OCI-LY7 (cell line): ENCODE measurements at regions not wholly inside any gene's neighbourhood (a gene's known extent, or its start where the extent isn't known, plus 50 kb on each side); places are given as distances from the start of the nearest gene placed in this dataset.

Experiments used
- BruUV-seq: library from RNA; stranded (reverse); fragments of 400-500 nt; replicated peaks from 2 replicates; lab custom pipeline; 2021; lab: Mats Ljungman, UMichigan
- CTCF ChIA-PET: fragments of 300-600 bp; sonication (Branson Sonifier 250); formaldehyde crosslinking; loops from one replicate; lab custom pipeline; 2022; ENCODE audit warnings: antibody characterized with exemption; ENCODE audit not compliant: unreplicated experiment; lab: Charles Lee
- POLR2A ChIA-PET: fragments of 300-600 bp; sonication (Branson Sonifier 250); formaldehyde crosslinking; loops from one replicate; lab custom pipeline; 2022; ENCODE audit warnings: antibody characterized with exemption; lab: Charles Lee
- DNase-seq: peaks from one replicate; pipeline ENCODE4 v3.0.0-alpha.2; 2015; ENCODE audit warnings: low spot score
- H2AFZ ChIP-seq: fragments of 200-600 bp; sonication (generic), shearing (Covaris generic); 2 replicates; pipeline ENCODE4 v1.6.1; 2014; ENCODE audit warnings: mild to moderate bottlenecking, antibody characterized with exemption, low read length, moderate library complexity
- H3K27ac ChIP-seq: fragments of 200-600 bp; sonication (generic); 2 replicates; pipeline ENCODE4 v1.5.1; 2014; ENCODE audit warnings: mixed run types, low read depth, mild to moderate bottlenecking, moderate library complexity, low read length, inconsistent platforms; ENCODE audit not compliant: poor library complexity, severe bottlenecking
- H3K36me3 ChIP-seq: fragments of 200-600 bp; sonication (generic); 2 replicates; pipeline ENCODE4 v1.6.1; 2014; ENCODE audit warnings: mild to moderate bottlenecking, antibody characterized with exemption, low read length, moderate library complexity, mixed read lengths; ENCODE audit not compliant: insufficient read depth
- H3K4me1 ChIP-seq: fragments of 200-600 bp; sonication (generic); 2 replicates; pipeline ENCODE4 v1.5.1; 2014; ENCODE audit warnings: mild to moderate bottlenecking, low read length; ENCODE audit not compliant: insufficient read depth, poor library complexity, severe bottlenecking
- H3K4me2 ChIP-seq: fragments of 200-600 bp; sonication (generic); 2 replicates; pipeline ENCODE4 v1.6.1; 2014; ENCODE audit warnings: mild to moderate bottlenecking, low read length
- H3K4me3 ChIP-seq: fragments of 200-600 bp; sonication (generic); 2 replicates; pipeline ENCODE4 v1.5.1; 2014; ENCODE audit warnings: mild to moderate bottlenecking, low read depth, low read length; ENCODE audit not compliant: poor library complexity, severe bottlenecking
- H3K79me2 ChIP-seq: fragments of 200-600 bp; sonication (generic); 2 replicates; pipeline ENCODE4 v1.6.1; 2016; ENCODE audit warnings: low read depth, mild to moderate bottlenecking, low read length, moderate library complexity, mixed read lengths; ENCODE audit not compliant: insufficient read depth
- H3K9me2 ChIP-seq: fragments of 200-600 bp; sonication (generic); 2 replicates; pipeline ENCODE4 v1.6.1; 2016; ENCODE audit warnings: mild to moderate bottlenecking, low read length, mixed read lengths; ENCODE audit not compliant: insufficient read depth
- H3K9me3 ChIP-seq: fragments of 200-600 bp; sonication (generic); 2 replicates; pipeline ENCODE4 v1.6.1; 2014; ENCODE audit warnings: mild to moderate bottlenecking, mixed run types, low read length, mixed read lengths
- H4K20me1 ChIP-seq: fragments of 200-600 bp; sonication (generic); 2 replicates; pipeline ENCODE4 v1.6.1; 2014; ENCODE audit warnings: mild to moderate bottlenecking, antibody characterized with exemption, low read length, moderate library complexity, mixed read lengths; ENCODE audit not compliant: insufficient read depth
- EZH2phosphoT487 ChIP-seq: fragments of 200-600 bp; sonication (generic); IDR thresholded peaks from 2 replicates; pipeline ENCODE4 v1.6.1; 2018; ENCODE audit warnings: low read depth, borderline replicate concordance, mild to moderate bottlenecking, mixed run types, antibody characterized with exemption, low read length, moderate library complexity, mixed read lengths
- intact Hi-C: fragments of 100-400 bp; cut with micrococcal nuclease; formaldehyde crosslinking; loops from one replicate; pipeline ENCODE4 v1.10.0; 2022; ENCODE audit not compliant: unreplicated experiment
- TF ChIP-seq, protein P1 (sequence below): fragments of 200-600 bp; sonication (generic); conservative IDR thresholded peaks from 2 replicates; pipeline ENCODE4 v1.5.1; 2014; ENCODE audit warnings: mild to moderate bottlenecking, antibody characterized with exemption, low read length, moderate library complexity, mixed read lengths

DNA sequence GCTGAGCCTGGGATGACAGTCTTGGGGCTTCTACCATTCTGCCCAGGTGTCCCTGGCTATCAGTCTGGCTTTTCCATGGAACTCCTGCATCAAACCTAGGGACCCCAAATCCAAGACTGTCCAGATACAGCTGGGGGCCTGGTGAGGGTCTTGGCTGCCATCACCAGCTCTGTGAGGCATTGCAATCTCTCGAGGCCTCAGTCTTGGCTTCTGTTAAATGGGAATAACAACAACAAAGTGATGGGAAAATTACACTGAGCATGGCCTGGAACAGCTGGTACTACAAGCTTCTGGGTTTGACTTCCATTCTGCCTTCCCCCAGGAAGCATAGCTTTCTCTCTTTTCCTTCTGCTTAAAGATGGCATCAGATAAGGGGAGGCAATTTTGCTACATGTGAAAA is 50.0 kb upstream of the LCTL start:
- POLR2A ChIA-PET: no interaction called here
- CTCF ChIA-PET: no interaction called here
- Histone ChIP-seq H4K20me1 (no peaks in the 10 kb centered on the region), H3K79me2 (no peaks in the 10 kb centered on the region), H3K36me3 (no peaks in the 10 kb centered on the region), H2AFZ (no peak overlapping the region), H3K4me2 (no peak overlapping the region), H3K4me1 (no peaks in the 10 kb centered on the region), H3K9me2 (no peaks in the 10 kb centered on the region), H3K9me3 (no peaks in the 10 kb centered on the region), H3K27ac (no peak overlapping the region), H3K4me3 (no peak overlapping the region)
- intact Hi-C loops: no loop called here
- no TSS peak for BruUV-seq
- no peak for DNase-seq
- TF ChIP-seq EZH2phosphoT487: no peak
- TF ChIP-seq, protein P1, sequence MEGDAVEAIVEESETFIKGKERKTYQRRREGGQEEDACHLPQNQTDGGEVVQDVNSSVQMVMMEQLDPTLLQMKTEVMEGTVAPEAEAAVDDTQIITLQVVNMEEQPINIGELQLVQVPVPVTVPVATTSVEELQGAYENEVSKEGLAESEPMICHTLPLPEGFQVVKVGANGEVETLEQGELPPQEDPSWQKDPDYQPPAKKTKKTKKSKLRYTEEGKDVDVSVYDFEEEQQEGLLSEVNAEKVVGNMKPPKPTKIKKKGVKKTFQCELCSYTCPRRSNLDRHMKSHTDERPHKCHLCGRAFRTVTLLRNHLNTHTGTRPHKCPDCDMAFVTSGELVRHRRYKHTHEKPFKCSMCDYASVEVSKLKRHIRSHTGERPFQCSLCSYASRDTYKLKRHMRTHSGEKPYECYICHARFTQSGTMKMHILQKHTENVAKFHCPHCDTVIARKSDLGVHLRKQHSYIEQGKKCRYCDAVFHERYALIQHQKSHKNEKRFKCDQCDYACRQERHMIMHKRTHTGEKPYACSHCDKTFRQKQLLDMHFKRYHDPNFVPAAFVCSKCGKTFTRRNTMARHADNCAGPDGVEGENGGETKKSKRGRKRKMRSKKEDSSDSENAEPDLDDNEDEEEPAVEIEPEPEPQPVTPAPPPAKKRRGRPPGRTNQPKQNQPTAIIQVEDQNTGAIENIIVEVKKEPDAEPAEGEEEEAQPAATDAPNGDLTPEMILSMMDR: no peak

DNA sequence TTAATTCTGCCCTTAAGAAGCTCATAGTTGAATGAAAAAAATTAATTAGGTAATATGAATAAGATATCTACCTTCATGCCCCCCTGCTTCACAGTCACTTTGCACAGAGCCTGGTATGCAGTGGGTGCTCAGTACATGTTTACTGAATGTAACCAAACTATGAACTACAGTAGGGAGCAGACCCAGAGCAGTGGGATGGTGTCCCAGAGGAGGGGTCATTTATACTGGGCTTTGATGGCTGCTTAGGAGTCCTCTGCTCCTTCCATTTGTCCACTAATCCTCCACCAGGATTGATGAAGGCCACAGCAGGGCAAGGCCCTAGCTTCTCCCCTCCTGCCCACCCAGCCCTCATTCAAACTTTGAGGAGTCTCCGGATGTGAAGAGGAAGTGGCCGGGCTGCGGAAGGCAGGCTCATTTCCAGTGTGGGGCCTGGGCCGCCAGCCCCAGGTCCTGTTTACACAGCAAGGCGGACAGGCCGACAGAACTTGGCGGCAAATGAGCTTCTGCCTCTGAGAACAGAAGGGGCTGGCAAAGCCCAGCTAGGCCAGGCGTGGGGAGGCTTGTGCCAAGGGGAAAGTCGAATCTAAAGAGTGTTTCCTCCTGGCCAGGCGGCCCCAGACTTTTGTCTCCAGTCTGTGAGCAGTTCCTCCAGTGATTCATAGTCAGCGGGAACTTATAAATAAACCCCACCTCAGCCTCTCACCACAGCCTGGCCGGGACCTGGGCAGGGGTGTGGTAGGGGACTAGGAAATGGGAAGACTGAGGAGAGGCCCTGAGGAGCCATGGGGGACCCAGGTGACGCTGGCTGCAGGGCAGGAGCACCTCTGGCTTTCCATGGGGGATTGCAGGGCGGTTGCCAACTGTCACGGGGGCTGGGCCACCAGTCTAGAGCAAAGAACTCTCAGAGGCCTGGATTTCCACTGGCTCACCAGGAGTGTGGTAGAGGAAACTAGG is 51.6 kb upstream of the LCTL start:
- Histone ChIP-seq H3K9me3 (no peaks in the 10 kb centered on the region), H3K9me2 (no peaks in the 10 kb centered on the region), H4K20me1 (no peaks in the 10 kb centered on the region), H3K27ac (no peak overlapping the region), H3K79me2 (no peaks in the 10 kb centered on the region), H3K4me3 (no peak overlapping the region), H3K4me1 (no peaks in the 10 kb centered on the region), H2AFZ (no peak overlapping the region), H3K4me2 (no peak overlapping the region), H3K36me3 (no peaks in the 10 kb centered on the region)
- TF ChIP-seq, protein P1: no peak
- TF ChIP-seq EZH2phosphoT487: no peak
- POLR2A ChIA-PET: no interaction called here
- DNase-seq: no peak
- intact Hi-C loops: no loop called here
- no TSS peak for BruUV-seq
- CTCF ChIA-PET: interaction anchor here (0.6 kb wide), 1 partner anchor 135 kb away, joined by 3 read pairs; no protein-coding TSS in a partner anchor
